Mucosa of rectum (tissue), 2 donors: ENCODE measurements at regions not wholly inside any gene's neighbourhood (a gene's known extent, or its start where the extent isn't known, plus 50 kb on each side); places are given as distances from the start of the nearest gene placed in this dataset.
"Not testable (repeated sequence)": the region's sequence is repeated elsewhere in the genome, so short reads cannot be mapped to it uniquely, and the experiment has no call there.

Experiments
- H3K27ac ChIP-seq, 2 donors: one replicate each; pipeline ENCODE4 v1.7.0; 2013; ENCODE audit warnings: inconsistent platforms in 2 of 2, low read depth in 2 of 2, low read length in 2 of 2
- H3K27me3 ChIP-seq, 2 donors: one replicate each; pipeline ENCODE4 v1.7.0; 2013; ENCODE audit warnings: low read length in 2 of 2; ENCODE audit not compliant: control insufficient read depth in 2 of 2, insufficient read depth in 2 of 2
- H3K36me3 ChIP-seq, 2 donors: one replicate each; pipeline ENCODE4 v1.7.0; 2013; ENCODE audit warnings: low read length in 2 of 2; ENCODE audit not compliant: control insufficient read depth in 2 of 2, insufficient read depth in 2 of 2
- H3K4me1 ChIP-seq, 2 donors: one replicate each; pipeline ENCODE4 v1.7.0; 2013; ENCODE audit warnings: low read length in 2 of 2, mild to moderate bottlenecking in 1 of 2; ENCODE audit not compliant: control insufficient read depth in 2 of 2, insufficient read depth in 2 of 2
- H3K4me3 ChIP-seq, 2 donors: one replicate each; pipeline ENCODE4 v1.7.0; 2013; ENCODE audit warnings: low read length in 2 of 2
- H3K9ac ChIP-seq, 2 donors: one replicate each; pipeline ENCODE4 v1.7.0; 2013; ENCODE audit warnings: low read length in 2 of 2, low read depth in 1 of 2, mild to moderate bottlenecking in 1 of 2
- H3K9me3 ChIP-seq, 2 donors: one replicate each; pipeline ENCODE4 v1.7.0; 2013; ENCODE audit warnings: low read length in 2 of 2; ENCODE audit not compliant: control insufficient read depth in 2 of 2
- donor health status: healthy.
- donor health status: Normal muscosa, but diverticular disease.

DNA sequence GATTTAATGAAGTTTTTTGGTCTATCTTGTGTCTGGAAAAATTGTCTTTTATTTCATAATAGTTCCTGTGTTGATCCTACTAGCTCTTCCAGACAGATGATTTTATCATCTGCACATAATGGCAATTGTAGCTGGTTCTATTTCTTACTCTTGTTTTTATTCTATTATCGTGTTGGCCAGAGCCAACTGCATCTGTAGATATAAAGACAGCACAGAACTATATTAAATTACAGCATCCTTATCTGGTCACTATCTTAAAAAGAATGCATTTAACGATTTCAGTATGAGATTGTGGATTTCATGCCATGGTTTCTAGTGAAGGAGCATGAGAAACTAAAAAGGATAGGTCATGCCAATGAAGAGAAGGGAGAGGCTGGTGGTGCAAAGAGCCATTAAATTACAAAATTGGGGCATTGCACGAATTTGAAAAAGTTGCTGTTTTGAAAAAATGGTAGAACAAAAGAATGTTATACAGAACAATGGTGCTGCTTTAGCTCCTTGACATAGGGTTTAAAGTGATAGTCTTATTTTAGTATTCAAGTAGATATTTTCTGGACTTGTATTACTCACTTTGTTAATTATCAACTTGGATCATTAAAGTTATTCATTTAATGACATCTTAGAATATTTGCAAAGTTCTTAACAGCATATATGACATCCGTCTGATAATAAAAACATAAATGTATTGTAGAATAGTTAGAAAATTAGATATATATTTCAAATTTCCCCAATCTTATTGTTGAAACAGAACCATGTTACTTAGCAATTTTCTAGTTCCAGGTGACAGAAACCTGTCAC, 1250.3 kb downstream of the REEP3 start:
- Histone ChIP-seq H3K9ac (no peak overlapping the region), H3K27ac (no peak overlapping the region), H3K36me3 (no peaks in the 10 kb centered on the region), H3K27me3 (no peaks in the 10 kb centered on the region), H3K9me3 (no peaks in the 10 kb centered on the region), H3K4me1 (no peaks in the 10 kb centered on the region), H3K4me3 (no peak overlapping the region)

GRCh38 chr10:64773357-64773756, 1252.2 kb downstream of the REEP3 start:
- no peaks in the 10 kb centered on the region for H3K4me1 ChIP-seq
- H3K36me3 ChIP-seq, result no peaks in the 10 kb centered on the region
- no peak overlapping the region for H3K27ac ChIP-seq
- no peaks in the 10 kb centered on the region for H3K9me3 ChIP-seq
- H3K27me3 ChIP-seq, result no peaks in the 10 kb centered on the region
- H3K9ac ChIP-seq, result no peak overlapping the region
- H3K4me3 ChIP-seq, result no peak overlapping the region

- H3K36me3 ChIP-seq, H3K27ac ChIP-seq, H3K27me3 ChIP-seq, H3K9me3 ChIP-seq, H3K9ac ChIP-seq, H3K4me1 ChIP-seq, H3K4me3 ChIP-seq: not testable (repeated sequence)
Measured at GRCh38 chr10:64784451-64784850, 1263.2 kb downstream of the REEP3 start.

DNA sequence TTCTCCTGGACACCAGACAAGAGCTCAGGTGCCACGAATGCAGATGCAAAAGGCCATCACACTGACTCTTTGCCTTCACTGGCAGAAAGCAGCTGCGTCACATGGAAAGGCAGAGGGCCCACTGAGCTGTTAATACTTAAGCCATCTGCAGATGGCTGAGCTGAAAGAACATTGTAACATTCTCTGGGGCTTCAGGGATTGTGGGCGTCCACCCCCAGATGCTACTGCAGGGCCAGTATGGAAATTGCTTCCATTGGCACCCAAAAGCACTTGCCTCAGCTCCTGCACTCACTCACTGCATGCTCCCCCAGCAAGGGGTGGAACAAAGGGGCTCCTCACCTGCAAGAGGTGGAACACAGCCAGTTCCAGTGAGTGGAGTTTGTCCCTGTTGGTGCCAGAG, 1264.6 kb downstream of the REEP3 start:
- H3K27ac ChIP-seq, result no peak overlapping the region
- H3K27me3 ChIP-seq, result no peaks in the 10 kb centered on the region
- H3K4me3 ChIP-seq, result no peak overlapping the region
- H3K9me3 ChIP-seq, result no peaks in the 10 kb centered on the region
- no peaks in the 10 kb centered on the region for H3K36me3 ChIP-seq
- H3K9ac ChIP-seq, result no peak overlapping the region
- H3K4me1 ChIP-seq, result no peaks in the 10 kb centered on the region

GRCh38 chr10:64786989-64787388, 1265.8 kb downstream of the REEP3 start:
- no peak overlapping the region for H3K9ac ChIP-seq
- H3K27me3 ChIP-seq, result no peaks in the 10 kb centered on the region
- H3K4me1 ChIP-seq, result no peaks in the 10 kb centered on the region
- H3K4me3 ChIP-seq, result no peak overlapping the region
- no peaks in the 10 kb centered on the region for H3K36me3 ChIP-seq
- no peaks in the 10 kb centered on the region for H3K9me3 ChIP-seq
- no peak overlapping the region for H3K27ac ChIP-seq

- Histone ChIP-seq H3K4me3 (no peak overlapping the region), H3K27me3 (no peaks in the 10 kb centered on the region), H3K4me1 (no peaks in the 10 kb centered on the region), H3K27ac (no peak overlapping the region), H3K9ac (no peak overlapping the region), H3K9me3 (no peaks in the 10 kb centered on the region), H3K36me3 (no peaks in the 10 kb centered on the region)
Measured at GRCh38 chr10:64795847-64796246, 1274.6 kb downstream of the REEP3 start.

GRCh38 chr10:64798297-64798696, 1277.1 kb downstream of the REEP3 start:
- no peaks in the 10 kb centered on the region for H3K27me3 ChIP-seq
- H3K9me3 ChIP-seq, result no peaks in the 10 kb centered on the region
- H3K36me3 ChIP-seq, result no peaks in the 10 kb centered on the region
- no peak overlapping the region for H3K9ac ChIP-seq
- H3K27ac ChIP-seq, result no peak overlapping the region
- H3K4me1 ChIP-seq, result no peaks in the 10 kb centered on the region
- H3K4me3 ChIP-seq, result no peak overlapping the region

DNA sequence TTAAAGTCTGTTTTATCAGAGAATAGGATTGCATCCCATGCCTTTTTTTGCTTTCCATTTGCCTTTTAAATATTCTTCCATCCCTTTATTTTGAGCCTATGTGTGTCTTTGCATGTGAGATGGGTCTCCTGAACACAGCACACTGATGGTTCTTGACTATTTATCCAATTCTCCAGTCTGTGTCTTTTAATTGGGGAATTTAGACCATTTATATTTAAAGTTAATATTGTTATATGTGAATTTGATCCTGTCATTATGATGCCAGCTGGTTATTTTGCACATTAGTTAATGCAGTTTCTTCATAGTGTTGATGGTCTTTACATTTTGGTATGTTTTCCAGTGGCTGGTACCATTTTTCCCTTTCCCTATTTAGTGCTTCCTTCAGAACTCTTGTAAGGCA, 1287.0 kb downstream of the REEP3 start:
- H3K27me3 ChIP-seq, H3K4me3 ChIP-seq, H3K9ac ChIP-seq, H3K9me3 ChIP-seq, H3K36me3 ChIP-seq, H3K27ac ChIP-seq, H3K4me1 ChIP-seq: not testable (repeated sequence)

DNA sequence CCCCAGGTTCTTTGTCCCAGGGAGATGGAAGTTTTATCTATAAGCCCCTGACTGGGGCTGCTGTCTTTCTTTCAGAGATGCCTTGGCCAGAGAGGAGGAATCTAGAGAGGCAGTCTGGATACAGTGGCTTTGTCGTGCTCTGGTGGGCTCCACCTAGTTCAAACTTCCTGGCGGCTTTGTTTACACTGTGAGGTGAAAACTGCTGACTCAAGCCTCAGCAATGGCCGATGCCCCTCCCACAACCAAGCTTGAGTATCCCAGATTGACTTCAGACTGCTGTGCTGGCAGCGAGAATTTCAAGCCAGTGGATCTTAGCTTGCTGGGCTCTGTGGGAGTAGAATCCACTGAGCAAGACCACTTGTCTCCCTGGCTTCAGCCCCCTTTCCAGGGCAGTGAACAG, 1288.8 kb downstream of the REEP3 start:
- H3K4me3 ChIP-seq, H3K9ac ChIP-seq, H3K27ac ChIP-seq, H3K9me3 ChIP-seq, H3K4me1 ChIP-seq, H3K36me3 ChIP-seq, H3K27me3 ChIP-seq: not testable (repeated sequence)

GRCh38 chr10:64813391-64813790, 1292.2 kb downstream of the REEP3 start:
- H3K4me1 ChIP-seq, result no peaks in the 10 kb centered on the region
- H3K9me3 ChIP-seq, result no peaks in the 10 kb centered on the region
- H3K9ac ChIP-seq, result no peak overlapping the region
- H3K27ac ChIP-seq, result no peak overlapping the region
- H3K4me3 ChIP-seq, result no peak overlapping the region
- H3K36me3 ChIP-seq, result no peaks in the 10 kb centered on the region
- no peaks in the 10 kb centered on the region for H3K27me3 ChIP-seq

GRCh38 chr10:64814201-64814600, 1293.0 kb downstream of the REEP3 start:
- Histone ChIP-seq H3K27ac (no peak overlapping the region), H3K36me3 (no peaks in the 10 kb centered on the region), H3K9me3 (no peaks in the 10 kb centered on the region), H3K4me3 (no peak overlapping the region), H3K9ac (no peak overlapping the region), H3K27me3 (no peaks in the 10 kb centered on the region), H3K4me1 (no peaks in the 10 kb centered on the region)
